HG02763 (cell line): ENCODE measurements at regions not wholly inside any gene's neighbourhood (a gene's known extent, or its start where the extent isn't known, plus 50 kb on each side); places are given as distances from the start of the nearest gene placed in this dataset.

Experiments
- ATAC-seq: cut with Tn5 transposase; IDR thresholded peaks from one replicate; pipeline ENCODE4 v1.9.1; 2021; ENCODE audit warnings: mild to moderate bottlenecking, moderate library complexity; ENCODE audit not compliant: unreplicated experiment

GRCh38 chr14:84566109-84566508, 963.8 kb upstream of the FLRT2 start:
- no peak for ATAC-seq

- ATAC-seq: no peak
Measured at GRCh38 chr14:84575681-84576080, 954.3 kb upstream of the FLRT2 start.

- ATAC-seq: no peak
Measured at GRCh38 chr14:84579292-84579691, 950.7 kb upstream of the FLRT2 start.

- ATAC-seq: no peak
Measured at GRCh38 chr14:84581041-84581440, 948.9 kb upstream of the FLRT2 start.

- ATAC-seq: no peak
Measured at GRCh38 chr14:84584511-84584910, 945.4 kb upstream of the FLRT2 start.

GRCh38 chr14:84591827-84592445, 938.0 kb upstream of the FLRT2 start:
- ATAC-seq: no peak

- no peak for ATAC-seq
Measured at GRCh38 chr14:84592770-84593169, 937.2 kb upstream of the FLRT2 start.

DNA sequence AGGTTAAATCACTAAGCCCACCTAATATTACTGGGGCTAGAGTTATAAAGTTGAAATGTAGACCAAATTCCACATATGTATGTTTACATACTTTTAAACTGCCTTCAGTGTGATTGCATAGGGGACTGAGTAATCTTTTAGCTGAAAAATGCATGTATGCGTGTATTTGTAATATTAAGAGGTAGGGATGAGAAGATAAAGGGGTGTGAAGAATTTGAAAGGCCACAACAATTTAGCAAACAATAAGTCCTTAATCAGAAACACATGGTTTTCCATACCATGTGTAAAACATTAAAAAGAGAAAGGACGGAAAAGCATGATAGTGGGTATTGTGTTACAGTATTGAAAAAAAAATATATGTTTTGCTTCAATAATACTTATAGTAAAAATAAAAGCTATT, 919.9 kb upstream of the FLRT2 start:
- no peak for ATAC-seq

GRCh38 chr14:84622357-84622756, 907.6 kb upstream of the FLRT2 start:
- no peak for ATAC-seq

- ATAC-seq: no peak
Measured at GRCh38 chr14:84643446-84643845, 886.5 kb upstream of the FLRT2 start.

DNA sequence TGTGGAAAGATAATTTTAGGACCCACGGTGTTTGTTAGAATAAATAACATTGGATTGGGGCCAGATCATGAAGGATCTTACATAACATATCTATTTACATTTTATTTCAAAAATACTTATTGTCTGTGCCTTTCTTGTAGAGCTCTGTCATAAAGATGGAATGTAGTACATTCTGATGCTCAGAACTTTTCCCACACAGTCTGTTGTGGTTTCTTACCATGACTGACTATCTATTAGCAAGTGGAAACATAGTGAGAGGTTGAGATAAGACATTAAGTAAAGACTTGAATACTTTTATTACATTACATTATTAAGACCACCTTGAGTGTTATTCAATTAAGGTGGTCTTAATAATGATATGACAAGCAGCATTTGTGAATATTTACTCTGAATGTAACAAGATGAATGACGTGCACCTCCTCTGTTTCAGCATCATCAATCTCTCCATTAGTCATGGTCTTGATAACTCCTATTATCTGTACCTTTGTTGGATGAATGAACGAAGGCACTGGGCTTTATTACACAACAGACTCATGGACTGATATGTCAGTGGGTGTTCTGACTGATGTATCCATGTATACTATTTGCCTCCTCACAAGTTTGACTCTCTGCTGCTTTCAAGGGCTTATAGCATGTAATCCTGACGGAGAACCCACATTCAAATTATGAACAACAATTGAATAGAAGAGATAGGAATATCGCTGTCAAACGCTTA, 883.0 kb upstream of the FLRT2 start:
- ATAC-seq: no peak

DNA sequence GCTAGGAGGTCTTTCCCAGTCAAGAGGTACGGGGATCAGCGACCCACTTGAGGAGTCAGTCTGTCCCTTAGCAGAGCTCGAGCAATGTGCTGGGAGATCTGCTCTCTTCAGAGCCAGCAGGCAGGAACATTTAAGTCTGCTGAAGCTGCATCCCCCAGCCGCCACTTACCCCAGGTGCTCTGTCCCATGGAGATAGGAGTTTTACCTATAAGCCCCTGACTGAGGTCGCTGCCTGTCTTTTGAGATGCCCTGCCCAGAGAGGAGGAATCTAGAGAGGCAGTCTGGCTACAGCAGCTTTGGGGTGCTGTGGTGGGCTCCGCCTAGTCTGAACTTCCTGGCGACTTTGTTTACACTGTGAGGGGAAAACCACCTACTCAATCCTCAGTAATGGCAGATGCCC, 874.9 kb upstream of the FLRT2 start:
- no peak for ATAC-seq

DNA sequence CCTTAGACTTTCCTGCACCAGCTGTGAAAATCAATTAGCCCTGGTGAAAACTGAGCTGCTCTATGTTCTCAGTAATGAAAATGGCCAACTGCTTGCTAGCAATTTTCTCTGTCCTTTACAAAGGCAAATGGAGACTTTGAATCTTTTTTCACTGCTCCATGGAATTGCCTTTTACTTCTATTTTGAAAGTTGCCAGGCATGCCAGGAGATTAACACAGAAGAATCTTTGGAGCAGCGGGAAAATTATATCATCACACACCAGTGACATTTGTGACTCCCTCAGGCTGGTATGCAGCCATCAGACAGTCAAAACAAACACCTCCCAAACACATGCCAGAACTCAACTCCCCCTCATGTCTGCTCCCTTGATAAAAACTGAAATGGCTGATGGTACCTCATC, 872.0 kb upstream of the FLRT2 start:
- ATAC-seq: no peak

DNA sequence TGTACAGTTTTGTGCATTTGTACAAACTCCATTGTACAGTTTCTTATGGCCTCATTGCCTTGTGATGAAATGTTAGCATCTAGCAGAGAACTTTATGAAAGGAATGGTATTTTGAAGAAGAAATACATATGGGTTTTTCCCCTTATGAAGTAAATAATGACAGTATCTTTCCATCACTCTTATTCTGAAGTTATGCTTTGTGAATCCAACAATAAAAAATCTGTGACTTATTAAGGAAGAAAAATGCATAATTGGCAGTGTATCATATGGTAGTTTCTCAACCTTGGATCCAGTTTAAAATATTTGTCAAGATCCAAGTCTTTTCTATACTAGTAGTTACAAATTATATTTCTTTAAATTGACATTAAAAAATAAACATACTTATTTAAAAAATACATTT, 859.1 kb upstream of the FLRT2 start:
- ATAC-seq: no peak

DNA sequence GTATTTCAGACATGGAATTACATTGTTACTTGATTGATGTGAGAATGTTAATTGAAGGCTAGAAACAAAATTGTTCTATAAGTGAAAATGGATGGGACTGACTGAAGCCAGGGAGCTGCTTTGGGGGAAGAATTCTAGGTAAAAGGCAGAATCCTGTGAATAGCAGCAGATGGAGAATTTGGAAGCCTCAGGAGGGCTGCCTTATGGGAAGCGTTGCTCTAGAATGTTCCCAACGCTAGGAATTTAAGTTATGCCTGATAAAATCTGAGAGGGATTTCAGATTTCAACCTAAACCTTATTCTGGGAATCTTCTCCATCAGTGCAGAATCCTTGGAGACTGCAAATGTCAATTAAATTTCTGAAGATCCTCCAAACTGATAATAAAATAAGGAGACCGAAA, 858.2 kb upstream of the FLRT2 start:
- ATAC-seq: no peak

DNA sequence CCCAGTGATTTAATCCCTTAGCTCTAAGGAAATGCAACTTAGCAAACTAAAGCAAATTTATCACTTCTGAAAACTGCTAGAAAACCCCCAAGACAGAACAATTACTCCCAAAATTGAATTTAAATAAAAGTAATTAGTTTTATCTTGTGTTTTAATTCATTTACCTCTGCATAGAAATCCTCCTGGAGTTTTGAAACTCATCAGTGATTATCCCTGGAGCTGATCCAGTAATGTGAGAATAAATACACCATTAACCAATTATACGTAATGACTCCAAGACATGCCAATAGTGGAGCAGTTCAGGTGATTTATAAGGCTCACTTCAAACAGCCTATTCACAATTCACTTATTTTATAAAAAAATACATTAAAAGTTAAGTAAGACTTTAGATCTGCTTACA, 855.3 kb upstream of the FLRT2 start:
- ATAC-seq: no peak

DNA sequence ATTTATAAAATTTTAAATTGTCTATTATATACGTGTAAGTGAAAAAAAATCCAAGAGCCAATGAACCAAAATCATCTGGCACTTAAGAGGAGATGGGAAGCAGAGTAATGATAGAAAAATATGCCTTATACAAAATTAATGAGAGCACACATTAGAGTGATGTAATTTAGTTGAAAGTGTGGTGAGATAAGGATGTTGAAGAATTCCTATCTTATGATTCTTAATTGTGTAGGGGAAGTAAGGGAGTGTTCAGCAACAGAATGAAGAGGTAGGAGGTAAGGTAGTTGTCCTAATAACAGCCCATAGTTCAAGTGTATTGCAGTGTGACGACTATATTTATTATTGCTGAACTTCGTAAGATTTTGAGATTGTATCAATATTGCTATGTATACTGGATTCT, 843.4 kb upstream of the FLRT2 start:
- no peak for ATAC-seq

DNA sequence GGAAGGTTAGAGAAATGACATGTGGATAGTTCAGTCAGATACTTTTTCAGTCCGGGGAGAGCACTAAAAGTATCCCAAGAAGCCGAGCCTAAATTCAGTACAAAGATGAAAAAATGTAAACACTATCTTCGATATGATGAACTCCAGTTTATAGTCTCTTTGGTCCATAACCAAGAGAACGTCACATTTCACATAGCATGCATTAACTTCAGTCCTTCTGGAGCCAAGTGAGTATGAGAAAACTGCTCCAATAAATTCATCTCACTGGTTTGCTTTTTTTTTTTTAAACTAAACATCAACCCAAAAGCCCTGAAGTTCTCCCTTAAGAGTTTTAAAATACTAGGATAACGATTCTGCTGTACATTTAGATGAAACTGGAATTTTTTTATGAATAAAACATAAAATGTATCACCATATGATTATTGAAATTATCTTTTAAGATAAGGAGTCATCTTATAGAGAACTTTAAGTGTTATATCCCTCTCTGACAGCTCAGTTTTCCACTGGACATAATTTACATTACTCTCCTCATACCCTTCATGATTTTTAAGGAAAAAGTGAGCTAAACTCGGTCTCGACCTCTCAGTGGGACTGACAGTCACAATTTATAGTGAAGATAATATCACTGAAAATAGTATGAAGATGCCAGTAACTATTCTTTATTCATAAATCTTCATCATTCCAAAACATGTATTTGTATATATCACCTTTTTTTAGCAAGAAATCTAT, 841.5 kb upstream of the FLRT2 start:
- ATAC-seq: no peak

- ATAC-seq: no peak
Measured at GRCh38 chr14:84694161-84694560, 835.8 kb upstream of the FLRT2 start.

DNA sequence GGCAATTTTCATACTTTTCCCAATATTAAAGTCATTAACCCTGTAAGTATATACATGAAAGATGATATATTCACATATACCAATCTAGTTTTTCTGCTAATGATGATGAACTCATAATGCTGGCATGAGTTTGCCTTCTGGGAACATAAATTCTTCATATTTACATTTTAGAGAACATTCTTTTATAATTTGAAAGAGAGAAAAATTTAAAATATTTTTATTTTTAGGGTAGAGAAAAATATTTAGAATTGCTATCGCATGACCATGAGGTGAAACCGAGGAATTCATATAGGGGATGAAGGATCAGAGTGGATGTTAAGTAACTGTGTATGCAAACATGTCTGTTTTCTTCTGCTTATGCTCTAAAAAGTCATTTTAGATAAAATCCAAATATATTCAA, 825.3 kb upstream of the FLRT2 start:
- no peak for ATAC-seq

- ATAC-seq: no peak
Measured at GRCh38 chr14:84707830-84708229, 822.1 kb upstream of the FLRT2 start.

GRCh38 chr14:84708865-84709264, 821.1 kb upstream of the FLRT2 start:
- ATAC-seq: no peak
